ENCODE measurements at regions not wholly inside any gene's neighbourhood (a gene's known extent, or its start where the extent isn't known, plus 50 kb on each side); places are given as distances from the start of the nearest gene placed in this dataset.

- Histone ChIP-seq H4K20me1 (replicated peaks; ENCODE audit: control insufficient read depth, extremely low read depth, insufficient read depth, low read length) (no peaks in the 10 kb centered on the region), H3K9ac (replicated peaks; ENCODE audit: extremely low read depth, insufficient read depth, low read length) (no peak overlapping the region), H3K79me2 (ENCODE audit: control insufficient read depth, insufficient read depth, low read length) (no peaks in the 10 kb centered on the region), H3K27me3 (ENCODE audit: control insufficient read depth in 2 of 2, insufficient read depth in 2 of 2, low read length in 2 of 2) (no peaks in the 10 kb centered on the region), H3K4me1 (ENCODE audit: control insufficient read depth, extremely low read depth, insufficient read depth, low read length) (no peaks in the 10 kb centered on the region), H3K9me1 (replicated peaks; ENCODE audit: control insufficient read depth, extremely low read depth, insufficient read depth, low read length) (no peaks in the 10 kb centered on the region), H3K27ac (ENCODE audit: insufficient read depth, low read depth, low read length) (no peak overlapping the region), H3K36me3 (ENCODE audit: control insufficient read depth in 2 of 2, extremely low read depth in 1 of 2, insufficient read depth in 2 of 2, low read length in 2 of 2) (no peaks in the 10 kb centered on the region), H2AFZ (ENCODE audit: low read depth, low read length) (no peak overlapping the region), H3K4me3 (replicated peaks in 1 of 3; ENCODE audit: insufficient read depth in 1 of 3, low read depth in 1 of 3, low read length in 3 of 3) (no peak overlapping the region), H3K4me2 (ENCODE audit: insufficient read depth, low read length) (no peak overlapping the region), H3K9me3 (replicated peaks; ENCODE audit: control insufficient read depth, insufficient read depth, low read length) (no peaks in the 10 kb centered on the region)
- intact Hi-C loops (cut with micrococcal nuclease): no loop called here
- ChIA-PET CTCF (no interaction called here), POLR2A (no interaction called here)
- dilution Hi-C loops (cut with MboI; ENCODE audit: extremely low pct_ligation_motif_present, low sequenced_read_pairs): no loop called here
- FAIRE-seq (no peak), DNase-seq (ENCODE audit: low read depth, low spot score) (no peak)
- TF ChIP-seq, protein P1, sequence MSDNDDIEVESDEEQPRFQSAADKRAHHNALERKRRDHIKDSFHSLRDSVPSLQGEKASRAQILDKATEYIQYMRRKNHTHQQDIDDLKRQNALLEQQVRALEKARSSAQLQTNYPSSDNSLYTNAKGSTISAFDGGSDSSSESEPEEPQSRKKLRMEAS (IDR thresholded peaks at IDR 0.05; ENCODE audit: insufficient read depth, insufficient read length): no peak
- TF ChIP-seq GATA2 (IDR thresholded peaks at IDR 0.05; ENCODE audit: insufficient read depth, insufficient read length, low read depth, low read length): no peak
- no peak for TF ChIP-seq POLR2A (IDR thresholded peaks at IDR 0.05; ENCODE audit: low read depth, low read length)
- TF ChIP-seq FOS (IDR thresholded peaks at IDR 0.05; ENCODE audit: borderline replicate concordance, insufficient read depth, low read length): no peak
- TF ChIP-seq POLR2AphosphoS5 (IDR thresholded peaks at IDR 0.05; ENCODE audit: insufficient read depth, low read depth, low read length): no peak
- no peak for TF ChIP-seq JUN (IDR thresholded peaks at IDR 0.05; ENCODE audit: borderline replicate concordance, insufficient read depth, insufficient read length, low read depth)
- no peak for TF ChIP-seq MYC (IDR thresholded peaks at IDR 0.05; ENCODE audit: low read depth, low read length)
- no peak for TF ChIP-seq EZH2 (IDR thresholded peaks at IDR 0.05; ENCODE audit: borderline replicate concordance, low read depth, low read length, severe bottlenecking)
- TF ChIP-seq CTCF (IDR thresholded peaks at IDR 0.05; ENCODE audit: extremely low read depth in 1 of 2, insufficient read depth in 1 of 2, low read depth in 1 of 2, low read length in 2 of 2): no peak
- BruUV-seq (replicated peaks): no TSS peak
These were observed 1377.5 kb upstream of the CDH9 start for GRCh38 chr5:28415791-28416443.

Data from endothelial cell of umbilical vein (primary cell).